ENCODE measurements at regions not wholly inside any gene's neighbourhood (a gene's known extent, or its start where the extent isn't known, plus 50 kb on each side); places are given as distances from the start of the nearest gene placed in this dataset.

DNA sequence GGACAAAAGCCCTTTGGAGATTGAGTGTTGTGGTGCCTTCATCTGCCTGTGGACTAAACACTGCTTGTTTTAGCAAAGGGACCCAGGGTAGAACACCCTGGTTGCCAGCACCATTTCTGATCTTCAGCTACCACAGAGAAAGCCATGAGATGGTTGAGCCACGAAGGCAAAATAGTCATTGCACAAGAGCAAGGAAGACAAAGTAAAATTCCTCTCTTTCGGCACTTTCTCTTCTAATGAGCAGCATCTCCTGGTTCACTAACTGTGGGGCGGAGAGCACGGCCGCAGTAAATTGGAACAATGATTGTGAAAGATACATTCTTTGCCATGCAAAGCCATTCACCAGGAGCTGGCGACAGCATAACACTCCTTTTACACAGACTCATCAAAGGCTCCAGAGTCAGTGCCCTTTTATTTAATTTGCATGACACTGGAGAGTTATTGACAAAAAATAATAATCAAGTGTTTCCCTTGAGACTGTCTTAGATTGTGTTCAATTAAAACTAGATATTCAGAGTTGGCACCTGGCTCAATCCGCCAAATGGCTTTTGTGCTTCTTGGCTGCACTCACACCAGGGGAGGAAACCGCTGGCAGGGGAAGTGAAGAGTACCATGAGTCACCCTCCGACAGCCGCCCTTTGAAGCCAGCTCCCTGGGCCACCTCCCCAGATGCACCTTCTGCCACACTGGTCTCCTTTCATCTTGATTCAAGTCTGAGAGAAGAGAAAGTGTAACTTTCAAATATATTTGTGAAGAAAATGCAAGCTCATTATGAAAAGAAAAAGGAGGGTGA lies 100.5 kb upstream of the MEIS1 start:
- no peaks in the 10 kb centered on the region for H3K9me3 ChIP-seq (ENCODE audit: control insufficient read depth, insufficient read depth, low read length)
- no peaks in the 10 kb centered on the region for H3K36me3 ChIP-seq (ENCODE audit: control insufficient read depth, insufficient read depth, low read length)
- H3K4me3 ChIP-seq (ENCODE audit: low read depth, low read length): no peak overlapping the region
- H3K9ac ChIP-seq (ENCODE audit: low read depth, low read length): no peak overlapping the region
- H3K4me1 ChIP-seq (ENCODE audit: control insufficient read depth, insufficient read depth, low read length): no peaks in the 10 kb centered on the region
- H3K27me3 ChIP-seq (ENCODE audit: control insufficient read depth, insufficient read depth, low read length): no peaks in the 10 kb centered on the region

DNA sequence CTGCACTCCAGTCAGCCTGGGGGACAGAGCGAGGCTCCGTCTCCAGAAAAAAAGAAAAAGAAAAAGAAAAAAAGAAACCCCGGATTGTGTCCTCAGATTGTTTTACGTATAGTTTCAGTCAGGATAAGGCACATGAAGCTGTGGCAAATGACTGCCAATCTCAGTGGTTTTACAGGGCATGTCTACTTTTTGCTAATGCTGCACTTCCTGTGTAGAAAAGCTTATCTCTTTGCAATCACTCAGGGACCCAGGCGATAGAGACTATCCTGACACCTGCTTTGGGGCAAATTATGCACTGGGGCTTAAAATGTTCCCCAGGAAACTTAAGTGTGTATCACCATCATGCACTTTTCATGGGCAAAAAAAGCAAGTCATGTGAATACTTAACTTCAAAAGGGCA lies 103.7 kb upstream of the MEIS1 start:
- Histone ChIP-seq H3K9ac (ENCODE audit: low read depth, low read length) (no peak overlapping the region), H3K9me3 (ENCODE audit: control insufficient read depth, insufficient read depth, low read length) (no peaks in the 10 kb centered on the region), H3K4me3 (ENCODE audit: low read depth, low read length) (no peak overlapping the region), H3K27me3 (ENCODE audit: control insufficient read depth, insufficient read depth, low read length) (no peaks in the 10 kb centered on the region), H3K36me3 (ENCODE audit: control insufficient read depth, insufficient read depth, low read length) (no peaks in the 10 kb centered on the region), H3K4me1 (ENCODE audit: control insufficient read depth, insufficient read depth, low read length) (no peaks in the 10 kb centered on the region)

DNA sequence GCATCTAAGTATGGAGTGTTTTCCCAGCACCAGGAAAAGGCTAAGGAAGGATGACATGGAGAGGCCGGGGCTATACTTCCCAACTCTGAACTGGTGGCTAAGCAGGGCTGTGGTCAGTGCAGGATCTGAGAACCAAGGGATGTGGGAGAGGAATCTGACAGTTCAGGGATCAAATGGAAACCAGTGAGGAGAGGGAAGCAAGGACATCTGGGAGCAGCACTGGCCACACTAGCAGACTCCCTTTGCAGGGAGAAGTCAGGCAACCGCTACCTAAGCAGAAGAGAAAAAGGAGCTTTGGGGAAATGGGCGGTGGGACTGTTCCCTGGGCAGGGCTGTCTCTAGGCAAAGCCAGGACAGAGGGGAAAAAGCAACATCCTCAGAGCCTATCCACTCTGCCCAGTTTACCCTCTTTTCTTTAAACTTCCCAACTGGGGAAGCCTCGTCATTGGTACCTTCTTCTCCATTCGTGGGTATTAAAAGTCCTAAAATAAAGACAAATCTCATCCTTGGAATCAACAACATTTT lies 105.8 kb upstream of the MEIS1 start:
- no peaks in the 10 kb centered on the region for H3K9me3 ChIP-seq (ENCODE audit: control insufficient read depth, insufficient read depth, low read length)
- no peaks in the 10 kb centered on the region for H3K4me1 ChIP-seq (ENCODE audit: control insufficient read depth, insufficient read depth, low read length)
- H3K9ac ChIP-seq (ENCODE audit: low read depth, low read length): no peak overlapping the region
- H3K27me3 ChIP-seq (ENCODE audit: control insufficient read depth, insufficient read depth, low read length): no peaks in the 10 kb centered on the region
- H3K36me3 ChIP-seq (ENCODE audit: control insufficient read depth, insufficient read depth, low read length): no peaks in the 10 kb centered on the region
- H3K4me3 ChIP-seq (ENCODE audit: low read depth, low read length): no peak overlapping the region

- Histone ChIP-seq H3K4me1 (ENCODE audit: control insufficient read depth, insufficient read depth, low read length) (no peaks in the 10 kb centered on the region), H3K4me3 (ENCODE audit: low read depth, low read length) (no peak overlapping the region), H3K36me3 (ENCODE audit: control insufficient read depth, insufficient read depth, low read length) (no peaks in the 10 kb centered on the region), H3K9ac (ENCODE audit: low read depth, low read length) (no peak overlapping the region), H3K9me3 (ENCODE audit: control insufficient read depth, insufficient read depth, low read length) (no peaks in the 10 kb centered on the region), H3K27me3 (ENCODE audit: control insufficient read depth, insufficient read depth, low read length) (no peaks in the 10 kb centered on the region)
Observed at GRCh38 chr2:66327066-66327740, 107.7 kb upstream of the MEIS1 start.

- Histone ChIP-seq H3K27me3 (ENCODE audit: control insufficient read depth, insufficient read depth, low read length) (no peaks in the 10 kb centered on the region), H3K36me3 (ENCODE audit: control insufficient read depth, insufficient read depth, low read length) (no peaks in the 10 kb centered on the region), H3K4me1 (ENCODE audit: control insufficient read depth, insufficient read depth, low read length) (no peaks in the 10 kb centered on the region), H3K9me3 (ENCODE audit: control insufficient read depth, insufficient read depth, low read length) (no peaks in the 10 kb centered on the region), H3K4me3 (ENCODE audit: low read depth, low read length) (no peak overlapping the region), H3K9ac (ENCODE audit: low read depth, low read length) (no peak overlapping the region)
Observed at GRCh38 chr2:66324909-66325528, 109.9 kb upstream of the MEIS1 start.

DNA sequence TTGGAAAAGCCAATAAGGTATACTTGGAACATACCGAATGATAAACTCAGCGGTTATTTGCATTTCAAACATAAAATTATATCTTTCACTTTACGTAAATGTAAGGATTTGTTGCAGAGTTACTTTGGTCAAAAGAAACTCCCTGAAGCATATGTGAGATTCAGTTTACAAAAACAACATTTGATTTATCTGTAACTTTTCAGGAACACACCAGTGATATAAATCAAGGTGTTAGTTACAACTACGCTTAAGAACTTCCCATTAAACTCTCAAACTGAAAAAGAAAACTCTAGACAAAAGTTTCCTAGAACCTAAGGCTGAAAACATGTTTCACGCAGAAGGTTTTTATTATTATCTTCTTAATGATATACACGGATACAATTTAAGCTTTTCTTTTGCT lies 110.6 kb upstream of the MEIS1 start:
- Histone ChIP-seq H3K9me3 (ENCODE audit: control insufficient read depth, insufficient read depth, low read length) (no peaks in the 10 kb centered on the region), H3K27me3 (ENCODE audit: control insufficient read depth, insufficient read depth, low read length) (no peaks in the 10 kb centered on the region)

GRCh38 chr2:66323406-66323805 lies 111.5 kb upstream of the MEIS1 start:
- Histone ChIP-seq H3K36me3 (ENCODE audit: control insufficient read depth, insufficient read depth, low read length) (no peaks in the 10 kb centered on the region), H3K9ac (ENCODE audit: low read depth, low read length) (no peak overlapping the region), H3K4me1 (ENCODE audit: control insufficient read depth, insufficient read depth, low read length) (no peaks in the 10 kb centered on the region), H3K9me3 (ENCODE audit: control insufficient read depth, insufficient read depth, low read length) (no peaks in the 10 kb centered on the region), H3K27me3 (ENCODE audit: control insufficient read depth, insufficient read depth, low read length) (no peaks in the 10 kb centered on the region), H3K4me3 (ENCODE audit: low read depth, low read length) (no peak overlapping the region)

More for the DNA sequence above, 110.6 kb upstream of the MEIS1 start:
- H3K36me3 ChIP-seq (ENCODE audit: control insufficient read depth, insufficient read depth, low read length): no peaks in the 10 kb centered on the region
- no peaks in the 10 kb centered on the region for H3K4me1 ChIP-seq (ENCODE audit: control insufficient read depth, insufficient read depth, low read length)
- H3K9ac ChIP-seq (ENCODE audit: low read depth, low read length): no peak overlapping the region
- no peak overlapping the region for H3K4me3 ChIP-seq (ENCODE audit: low read depth, low read length)

DNA sequence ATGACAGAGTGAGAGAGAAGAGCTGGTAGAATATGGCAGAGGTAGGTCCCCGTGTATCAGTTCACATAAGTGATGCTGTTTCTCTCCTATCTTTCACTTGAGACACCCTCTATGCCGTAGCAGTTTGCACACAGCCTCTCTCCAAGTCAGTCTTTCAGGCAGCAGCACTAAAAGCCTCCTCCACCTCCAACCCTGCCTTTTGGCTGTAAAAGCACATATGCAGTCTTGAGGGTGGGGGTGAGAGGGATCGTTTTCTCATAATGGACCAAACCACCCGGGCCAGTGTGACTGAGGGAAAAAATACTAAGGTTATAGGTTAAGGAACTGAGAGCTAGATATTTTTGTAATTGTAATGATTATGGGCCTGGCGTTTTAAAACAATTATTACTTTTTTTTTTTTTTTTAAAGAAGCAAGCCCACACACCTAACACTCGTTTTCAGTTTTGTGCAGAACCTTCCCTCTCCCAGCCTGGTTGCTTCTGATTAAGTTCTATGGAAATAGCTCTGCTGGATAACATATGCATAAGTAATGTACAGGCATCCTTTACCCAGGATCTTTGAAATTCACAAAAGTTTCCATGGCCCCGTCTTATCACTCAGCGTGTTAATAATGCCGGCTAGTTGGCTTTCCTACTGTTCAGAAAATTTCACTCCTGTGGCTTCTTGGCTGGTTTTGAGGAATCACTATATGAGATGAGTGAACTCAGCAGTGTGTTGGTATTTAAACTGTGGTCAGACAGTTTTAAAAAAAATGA lies 112.2 kb upstream of the MEIS1 start:
- H3K4me3 ChIP-seq (ENCODE audit: low read depth, low read length): no peak overlapping the region
- no peak overlapping the region for H3K9ac ChIP-seq (ENCODE audit: low read depth, low read length)
- no peaks in the 10 kb centered on the region for H3K27me3 ChIP-seq (ENCODE audit: control insufficient read depth, insufficient read depth, low read length)
- no peaks in the 10 kb centered on the region for H3K9me3 ChIP-seq (ENCODE audit: control insufficient read depth, insufficient read depth, low read length)
- H3K36me3 ChIP-seq (ENCODE audit: control insufficient read depth, insufficient read depth, low read length): no peaks in the 10 kb centered on the region
- no peaks in the 10 kb centered on the region for H3K4me1 ChIP-seq (ENCODE audit: control insufficient read depth, insufficient read depth, low read length)

DNA sequence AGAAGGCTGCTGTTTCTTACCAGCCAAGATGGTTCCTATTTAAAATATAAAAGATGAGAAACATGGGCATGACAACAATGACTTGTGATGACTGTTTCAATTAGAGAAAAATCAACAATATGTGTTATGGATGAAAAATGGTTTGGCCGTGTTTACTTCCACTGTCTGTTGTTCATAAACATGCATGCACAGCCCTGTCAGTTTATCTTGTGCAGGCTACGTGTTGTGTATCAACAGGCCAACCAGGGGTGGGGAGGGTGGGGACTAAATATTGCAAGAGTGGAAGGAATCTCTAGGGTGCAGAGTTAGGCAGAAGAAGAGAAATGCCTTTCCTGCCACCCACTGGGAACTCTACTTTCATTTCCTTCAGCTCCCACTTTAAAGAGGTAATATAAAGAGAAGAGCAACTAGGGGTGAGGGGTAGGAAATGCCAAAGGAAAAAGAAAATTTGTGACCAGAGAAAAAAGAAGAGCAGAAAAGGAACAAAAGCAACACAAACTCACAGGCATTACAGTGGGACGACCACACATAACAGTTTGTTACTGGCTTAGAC lies 116.8 kb upstream of the MEIS1 start:
- no peaks in the 10 kb centered on the region for H3K36me3 ChIP-seq (ENCODE audit: control insufficient read depth, insufficient read depth, low read length)
- H3K9ac ChIP-seq (ENCODE audit: low read depth, low read length): no peak overlapping the region
- no peaks in the 10 kb centered on the region for H3K4me1 ChIP-seq (ENCODE audit: control insufficient read depth, insufficient read depth, low read length)
- H3K4me3 ChIP-seq (ENCODE audit: low read depth, low read length): no peak overlapping the region
- H3K9me3 ChIP-seq (ENCODE audit: control insufficient read depth, insufficient read depth, low read length): no peaks in the 10 kb centered on the region
- H3K27me3 ChIP-seq (ENCODE audit: control insufficient read depth, insufficient read depth, low read length): no peaks in the 10 kb centered on the region

DNA sequence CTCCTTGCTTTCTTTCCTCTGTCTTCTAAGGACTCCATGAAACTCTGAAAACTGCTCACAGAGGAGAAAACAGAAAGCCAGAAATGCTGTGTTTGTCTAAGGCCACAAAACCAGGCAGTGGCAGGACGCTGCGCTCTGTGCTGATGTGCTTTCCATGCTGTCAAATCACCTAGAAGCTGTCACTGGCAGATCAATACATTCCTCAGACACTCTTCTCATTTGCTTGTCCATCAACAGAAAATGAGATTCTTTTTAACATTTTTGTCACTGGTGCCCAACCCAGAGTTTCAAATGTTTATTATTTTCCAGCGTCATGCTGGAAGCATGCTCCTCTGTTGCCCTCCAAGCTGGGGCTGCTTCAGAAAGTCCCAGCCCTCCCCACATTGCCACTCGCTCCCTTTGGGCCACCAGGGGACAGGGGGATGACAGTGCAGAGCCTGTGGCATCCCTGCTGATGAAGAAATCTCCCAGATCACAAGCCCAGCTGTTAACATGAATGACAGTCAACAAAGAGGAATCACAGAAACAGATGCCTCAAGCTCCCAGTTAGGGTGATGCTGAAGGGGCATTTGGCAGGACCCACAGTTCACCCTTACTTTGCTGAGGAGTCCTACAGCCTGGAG lies 117.5 kb upstream of the MEIS1 start:
- Histone ChIP-seq H3K4me1 (ENCODE audit: control insufficient read depth, insufficient read depth, low read length) (no peaks in the 10 kb centered on the region), H3K27me3 (ENCODE audit: control insufficient read depth, insufficient read depth, low read length) (no peaks in the 10 kb centered on the region), H3K9ac (ENCODE audit: low read depth, low read length) (no peak overlapping the region), H3K9me3 (ENCODE audit: control insufficient read depth, insufficient read depth, low read length) (no peaks in the 10 kb centered on the region), H3K36me3 (ENCODE audit: control insufficient read depth, insufficient read depth, low read length) (no peaks in the 10 kb centered on the region), H3K4me3 (ENCODE audit: low read depth, low read length) (no peak overlapping the region)

DNA sequence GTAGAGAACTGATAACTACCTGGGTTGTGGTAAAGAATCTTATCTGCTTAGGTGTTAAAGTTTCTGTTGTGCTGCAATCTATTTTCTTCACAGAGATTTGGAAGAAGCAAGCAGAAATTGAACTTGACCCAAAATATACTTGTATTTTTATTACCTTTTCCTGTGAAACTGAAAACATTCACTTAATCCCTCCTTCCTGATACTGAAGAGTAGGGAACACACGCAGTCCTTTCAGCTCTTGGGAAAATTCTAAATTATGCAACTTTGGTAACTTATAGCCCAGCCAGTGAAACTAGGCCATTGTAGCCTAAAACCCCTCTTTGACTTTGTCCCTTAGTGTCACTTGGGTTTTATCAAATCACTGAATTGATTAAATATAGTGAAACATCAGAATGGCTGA lies 128.4 kb upstream of the MEIS1 start:
- Histone ChIP-seq H3K9ac (ENCODE audit: low read depth, low read length) (no peak overlapping the region), H3K36me3 (ENCODE audit: control insufficient read depth, insufficient read depth, low read length) (no peaks in the 10 kb centered on the region), H3K4me3 (ENCODE audit: low read depth, low read length) (no peak overlapping the region), H3K27me3 (ENCODE audit: control insufficient read depth, insufficient read depth, low read length) (no peaks in the 10 kb centered on the region), H3K4me1 (ENCODE audit: control insufficient read depth, insufficient read depth, low read length) (no peaks in the 10 kb centered on the region), H3K9me3 (ENCODE audit: control insufficient read depth, insufficient read depth, low read length) (no peaks in the 10 kb centered on the region)
